Trophoblast cell (in vitro differentiated cells and primary cell): ENCODE measurements at regions not wholly inside any gene's neighbourhood (a gene's known extent, or its start where the extent isn't known, plus 50 kb on each side); places are given as distances from the start of the nearest gene placed in this dataset.

Experiments
- DNase-seq, 2 donors: peaks; one replicate each; pipeline ENCODE4 v3.0.0-alpha.2; 2016
- H2AFZ ChIP-seq: 2 replicates; pipeline ENCODE4 v1.6.1; 2013; ENCODE audit warnings: low read length, moderate library complexity, mild to moderate bottlenecking; ENCODE audit not compliant: insufficient read depth, poor library complexity
- H2AK5ac ChIP-seq: 2 replicates; pipeline ENCODE4 v1.6.1; 2013; ENCODE audit warnings: mild to moderate bottlenecking, low read length
- H2BK120ac ChIP-seq: 2 replicates; pipeline ENCODE4 v1.6.1; 2013; ENCODE audit warnings: low read length, mild to moderate bottlenecking, moderate library complexity; ENCODE audit not compliant: insufficient read depth, poor library complexity
- H2BK12ac ChIP-seq: 2 replicates; pipeline ENCODE4 v1.6.1; 2013; ENCODE audit warnings: mild to moderate bottlenecking, low read length, moderate library complexity
- H2BK5ac ChIP-seq: 2 replicates; pipeline ENCODE4 v1.6.1; 2013; ENCODE audit warnings: low read length, low read depth, moderate library complexity, mild to moderate bottlenecking; ENCODE audit not compliant: poor library complexity
- H3K14ac ChIP-seq: 2 replicates; pipeline ENCODE4 v1.6.1; 2013; ENCODE audit warnings: mild to moderate bottlenecking, low read length
- H3K18ac ChIP-seq: 2 replicates; pipeline ENCODE4 v1.6.1; 2013; ENCODE audit warnings: mild to moderate bottlenecking, low read length
- H3K23ac ChIP-seq: 2 replicates; pipeline ENCODE4 v1.6.1; 2013; ENCODE audit warnings: low read length
- H3K27ac ChIP-seq: 2 replicates; pipeline ENCODE4 v1.5.1; 2013; ENCODE audit warnings: low read depth, mild to moderate bottlenecking, inconsistent platforms, low read length, moderate library complexity
- H3K27me3 ChIP-seq: 2 replicates; pipeline ENCODE4 v1.6.1; 2013; ENCODE audit warnings: inconsistent platforms, mild to moderate bottlenecking, low read length, moderate library complexity; ENCODE audit not compliant: insufficient read depth
- H3K36me3 ChIP-seq, 2 experiments: 1 replicate in 1 of 2; 2 replicates in 1 of 2; pipeline ENCODE4 v1.6.1; 2013; ENCODE audit warnings: low read length in 2 of 2, mild to moderate bottlenecking in 2 of 2, moderate library complexity in 1 of 2; ENCODE audit not compliant: insufficient read depth in 2 of 2, control insufficient read depth in 1 of 2
- H3K4ac ChIP-seq: 2 replicates; pipeline ENCODE4 v1.6.1; 2013; ENCODE audit warnings: low read depth, mild to moderate bottlenecking, low read length, moderate library complexity
- H3K4me1 ChIP-seq, 2 experiments: 1 replicate in 1 of 2; 2 replicates in 1 of 2; pipeline ENCODE4 v1.6.1; 2013; ENCODE audit warnings: low read length in 2 of 2, mild to moderate bottlenecking in 2 of 2, moderate library complexity in 1 of 2; ENCODE audit not compliant: insufficient read depth in 2 of 2, control insufficient read depth in 1 of 2
- H3K4me2 ChIP-seq: 2 replicates; pipeline ENCODE4 v1.6.1; 2013; ENCODE audit warnings: inconsistent platforms, mild to moderate bottlenecking, low read length, moderate library complexity
- H3K4me3 ChIP-seq: 2 replicates; pipeline ENCODE4 v1.5.1; 2013; ENCODE audit warnings: mild to moderate bottlenecking, low read depth, low read length, inconsistent platforms
- H3K79me1 ChIP-seq: one replicate; pipeline ENCODE4 v1.6.1; 2013; ENCODE audit warnings: low read length
- H3K79me2 ChIP-seq: 2 replicates; pipeline ENCODE4 v1.6.1; 2013; ENCODE audit warnings: low read length, mild to moderate bottlenecking; ENCODE audit not compliant: control insufficient read depth, insufficient read depth, poor library complexity
- H3K9ac ChIP-seq: 2 replicates; pipeline ENCODE4 v1.6.1; 2013; ENCODE audit warnings: mild to moderate bottlenecking, low read length
- H3K9me3 ChIP-seq: 2 replicates; pipeline ENCODE4 v1.6.1; 2013; ENCODE audit warnings: low read depth, mild to moderate bottlenecking, control low read depth, inconsistent platforms, low read length; ENCODE audit not compliant: insufficient read depth
- H4K12ac ChIP-seq: 2 replicates; pipeline ENCODE4 v1.6.1; 2013; ENCODE audit warnings: low read depth, mild to moderate bottlenecking, low read length, moderate library complexity
- H4K8ac ChIP-seq: 2 replicates; pipeline ENCODE4 v1.6.1; 2013; ENCODE audit warnings: low read depth, mild to moderate bottlenecking, low read length, moderate library complexity
- H4K91ac ChIP-seq: one replicate; pipeline ENCODE4 v1.6.1; 2013; ENCODE audit warnings: low read depth, mild to moderate bottlenecking, low read length, moderate library complexity
- WGBS: extraction: QIAGEN DNeasy Blood & Tissue Kit; methylation state at CpG from one replicate; pipeline ENCODE4 v1.1.7; 2013; ENCODE audit warnings: missing lambda C conversion rate; ENCODE audit not compliant: insufficient read length, insufficient coverage; ENCODE audit errors: extremely low coverage; 5-methylcytosine and 5-hydroxymethylcytosine counted together

DNA sequence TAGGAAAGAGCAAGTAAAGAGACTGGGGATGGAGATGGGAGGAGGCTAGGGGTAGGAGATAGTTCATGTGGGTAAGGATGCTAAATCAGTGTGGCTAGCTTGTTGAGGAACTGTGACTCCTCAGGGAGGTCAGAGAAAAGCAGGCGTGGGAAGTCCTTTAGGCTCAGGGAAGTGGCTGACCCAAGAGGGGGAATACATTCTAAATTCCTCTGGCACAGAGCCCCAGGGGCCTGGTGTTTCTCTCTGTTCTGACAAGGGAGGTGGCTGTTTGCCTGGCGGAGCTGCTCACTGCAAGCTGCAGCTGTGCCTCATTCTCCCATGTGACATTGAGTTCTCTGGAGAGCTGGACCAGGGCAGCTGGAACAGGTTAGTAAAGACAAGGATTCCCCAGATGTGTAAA, 152.2 kb upstream of the SLC38A2 start:
- H3K9ac ChIP-seq, result no peak overlapping the region
- H3K4me2 ChIP-seq, result no peak overlapping the region
- H3K9me3 ChIP-seq, result no peaks in the 10 kb centered on the region
- no peak overlapping the region for H3K4me3 ChIP-seq
- no peak overlapping the region for H3K18ac ChIP-seq
- H3K79me2 ChIP-seq, result no peaks in the 10 kb centered on the region
- H3K27ac ChIP-seq, result no peak overlapping the region
- H2BK120ac ChIP-seq, result no peak overlapping the region
- H3K4me1 ChIP-seq, result peaks cover 10 to 18% of the 10 kb centered on the region in 2 experiments
- no peaks in the 10 kb centered on the region for H3K79me1 ChIP-seq
- H3K14ac ChIP-seq, result no peak overlapping the region
- no peak overlapping the region for H4K91ac ChIP-seq
- no peak overlapping the region for H2BK12ac ChIP-seq
- no peak for DNase-seq
- H2AK5ac ChIP-seq, result no peak overlapping the region
- no peak overlapping the region for H2AFZ ChIP-seq
- H3K27me3 ChIP-seq, result no peaks in the 10 kb centered on the region
- no peak overlapping the region for H3K4ac ChIP-seq
- H2BK5ac ChIP-seq, result no peak overlapping the region
- H4K12ac ChIP-seq, result no peak overlapping the region
- WGBS, result no CpG with 5 or more reads among the region's 2 CpGs
- H3K23ac ChIP-seq, result no peak overlapping the region
- H3K36me3 ChIP-seq, result no peaks in the 10 kb centered on the region
- no peak overlapping the region for H4K8ac ChIP-seq

DNA sequence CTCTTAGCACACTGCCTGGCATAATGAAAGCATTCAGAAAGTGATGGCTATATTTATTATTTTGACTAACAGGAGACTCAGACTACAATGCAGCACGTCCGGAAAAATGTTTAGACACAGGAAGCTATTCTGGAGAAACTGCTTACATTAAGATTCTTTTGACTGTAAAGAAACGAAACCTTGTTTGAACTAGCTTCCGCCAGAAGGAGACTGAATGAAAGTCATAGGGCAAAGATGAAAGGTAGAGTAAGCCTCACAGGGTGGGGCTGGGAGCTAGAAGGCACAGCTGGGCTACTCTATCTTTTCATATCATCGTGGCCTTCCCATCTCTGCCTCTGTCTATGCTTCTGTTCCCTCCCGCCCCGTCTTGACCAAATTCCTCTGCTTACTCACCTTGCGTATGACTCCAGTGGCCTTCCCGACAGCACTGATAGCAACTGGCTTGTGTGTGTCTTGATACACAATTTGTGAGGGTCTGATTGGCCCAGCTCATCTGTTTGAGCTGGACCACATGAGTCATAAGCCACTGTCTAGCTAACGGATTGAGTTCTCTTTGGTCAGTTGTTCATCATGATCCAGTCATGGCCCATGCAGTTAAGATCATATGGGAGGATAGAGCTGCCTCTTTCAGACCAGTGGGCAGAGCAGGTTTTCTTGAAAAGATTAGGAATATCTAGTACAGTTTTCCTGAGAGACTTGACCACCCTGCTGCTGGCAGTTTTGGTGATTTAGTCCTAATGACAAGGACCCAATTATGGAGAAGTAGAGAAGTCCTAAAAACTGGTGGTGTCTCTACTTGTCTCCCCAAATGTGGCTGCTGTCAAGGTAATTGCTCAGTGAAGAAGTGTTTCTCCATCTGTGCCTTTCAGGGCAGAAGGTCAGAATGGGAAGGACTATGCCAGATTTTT, 151.5 kb upstream of the SLC38A2 start:
- WGBS, result no CpG with 5 or more reads among the region's 10 CpGs
- Histone ChIP-seq H3K4me1 (peaks cover 13 to 18% of the 10 kb centered on the region in 2 experiments), H3K4ac (no peak overlapping the region), H3K27ac (no peak overlapping the region), H2BK120ac (no peak overlapping the region), H3K9me3 (no peaks in the 10 kb centered on the region), H2AK5ac (no peak overlapping the region), H3K14ac (no peak overlapping the region), H3K9ac (no peak overlapping the region), H3K36me3 (no peaks in the 10 kb centered on the region), H4K12ac (no peak overlapping the region), H3K27me3 (no peaks in the 10 kb centered on the region), H3K79me2 (no peaks in the 10 kb centered on the region), H2AFZ (no peak overlapping the region), H3K79me1 (no peaks in the 10 kb centered on the region), H4K8ac (no peak overlapping the region), H2BK12ac (peak overlapping the region; percentile 9), H3K23ac (no peak overlapping the region), H3K4me3 (no peak overlapping the region), H4K91ac (no peak overlapping the region), H3K4me2 (no peak overlapping the region), H3K18ac (no peak overlapping the region), H2BK5ac (no peak overlapping the region)
- DNase-seq, result peak; percentile 18 to 35

GRCh38 chr12:46523446-46523845, 150.9 kb upstream of the SLC38A2 start:
- Histone ChIP-seq H3K79me1 (no peaks in the 10 kb centered on the region), H3K4me3 (no peak overlapping the region), H2BK120ac (no peak overlapping the region), H3K9ac (no peak overlapping the region), H4K91ac (no peak overlapping the region), H2AK5ac (no peak overlapping the region), H4K12ac (no peak overlapping the region), H3K27ac (no peak overlapping the region), H2BK5ac (no peak overlapping the region), H3K4me2 (no peak overlapping the region), H4K8ac (no peak overlapping the region), H3K4ac (no peak overlapping the region), H3K36me3 (no peaks in the 10 kb centered on the region), H2AFZ (no peak overlapping the region), H3K79me2 (no peaks in the 10 kb centered on the region), H3K4me1 (peaks cover 13 to 18% of the 10 kb centered on the region in 2 experiments), H3K23ac (no peak overlapping the region), H3K18ac (no peak overlapping the region), H3K14ac (no peak overlapping the region), H3K27me3 (no peaks in the 10 kb centered on the region), H2BK12ac (no peak overlapping the region), H3K9me3 (no peaks in the 10 kb centered on the region)
- no CpG with 5 or more reads among the region's 2 CpGs for WGBS
- DNase-seq, result no peak

GRCh38 chr12:46522071-46522470, 149.5 kb upstream of the SLC38A2 start:
- no peak for DNase-seq
- H3K9me3 ChIP-seq, result no peaks in the 10 kb centered on the region
- WGBS, result no CpG with 5 or more reads among the region's 1 CpG
- no peak overlapping the region for H3K4me2 ChIP-seq
- no peak overlapping the region for H4K8ac ChIP-seq
- H3K36me3 ChIP-seq, result no peaks in the 10 kb centered on the region
- no peak overlapping the region for H2BK12ac ChIP-seq
- no peak overlapping the region for H4K91ac ChIP-seq
- H2BK120ac ChIP-seq, result no peak overlapping the region
- H3K4me1 ChIP-seq, result peaks cover 13 to 18% of the 10 kb centered on the region in 2 experiments
- H2BK5ac ChIP-seq, result no peak overlapping the region
- H4K12ac ChIP-seq, result no peak overlapping the region
- H3K9ac ChIP-seq, result no peak overlapping the region
- no peak overlapping the region for H3K4me3 ChIP-seq
- H3K14ac ChIP-seq, result no peak overlapping the region
- no peak overlapping the region for H3K27ac ChIP-seq
- H3K23ac ChIP-seq, result no peak overlapping the region
- H3K18ac ChIP-seq, result no peak overlapping the region
- H3K79me2 ChIP-seq, result no peaks in the 10 kb centered on the region
- no peak overlapping the region for H2AK5ac ChIP-seq
- no peaks in the 10 kb centered on the region for H3K79me1 ChIP-seq
- H3K4ac ChIP-seq, result no peak overlapping the region
- H3K27me3 ChIP-seq, result no peaks in the 10 kb centered on the region
- H2AFZ ChIP-seq, result no peak overlapping the region
